Peyer's patch (tissue), 4 donors: ENCODE measurements at regions not wholly inside any gene's neighbourhood (a gene's known extent, or its start where the extent isn't known, plus 50 kb on each side); places are given as distances from the start of the nearest gene placed in this dataset.

Experiments
- CTCF ChIP-seq, 6 experiments: fragments of 450-650 bp in 4 of 6; fragments of 200-600 bp in 2 of 6; sonication (generic) in 1 of 6; IDR thresholded peaks; one replicate each; pipeline ENCODE4 v1.5.1; 2017 to 2019; ENCODE audit warnings: antibody characterized with exemption in 6 of 6, mild to moderate bottlenecking in 3 of 6, moderate library complexity in 1 of 6
- POLR2A ChIP-seq, 2 donors: fragments of 450-650 bp; IDR thresholded peaks; one replicate each; pipeline ENCODE4 v1.5.1; 2017; ENCODE audit warnings: antibody characterized with exemption in 2 of 2, mild to moderate bottlenecking in 2 of 2, moderate library complexity in 2 of 2

GRCh38 chr14:96986256-96987085 is 189.3 kb downstream of the VRK1 start:
- TF ChIP-seq CTCF (IDR thresholded peaks at IDR 0.05) (no peak), POLR2A (IDR thresholded peaks at IDR 0.05) (no peak)
